GM18517 (cell line): ENCODE measurements at regions not wholly inside any gene's neighbourhood (a gene's known extent, or its start where the extent isn't known, plus 50 kb on each side); places are given as distances from the start of the nearest gene placed in this dataset.
"Not testable (repeated sequence)": the region's sequence is repeated elsewhere in the genome, so short reads cannot be mapped to it uniquely, and the experiment has no call there.

Source experiments
- ATAC-seq: cut with Tn5 transposase; IDR thresholded peaks from one replicate; pipeline ENCODE4 v1.9.1; 2021; ENCODE audit warnings: mild to moderate bottlenecking, moderate library complexity; ENCODE audit not compliant: unreplicated experiment

GRCh38 chr12:127158385-127159061 is 1108.4 kb upstream of the TMEM132C start:
- no peak for ATAC-seq

- no peak for ATAC-seq
Measured at GRCh38 chr12:127161466-127161865, 1105.5 kb upstream of the TMEM132C start.

- no peak for ATAC-seq
Measured at GRCh38 chr12:127162307-127162706, 1104.7 kb upstream of the TMEM132C start.

- no peak for ATAC-seq
Measured at GRCh38 chr12:127162902-127163301, 1104.1 kb upstream of the TMEM132C start.

- no peak for ATAC-seq
Measured at GRCh38 chr12:127165567-127166392, 1101.2 kb upstream of the TMEM132C start.

- ATAC-seq, result no peak
Measured at GRCh38 chr12:127169321-127170181, 1097.4 kb upstream of the TMEM132C start.

- no peak for ATAC-seq
Measured at GRCh38 chr12:127170226-127171180, 1096.5 kb upstream of the TMEM132C start.

- no peak for ATAC-seq
Measured at GRCh38 chr12:127172861-127173260, 1094.1 kb upstream of the TMEM132C start.

GRCh38 chr12:127173971-127174370 is 1093.0 kb upstream of the TMEM132C start:
- not testable (repeated sequence) for ATAC-seq

GRCh38 chr12:127174881-127175280 is 1092.1 kb upstream of the TMEM132C start:
- no peak for ATAC-seq

GRCh38 chr12:127175361-127175760 is 1091.6 kb upstream of the TMEM132C start:
- no peak for ATAC-seq

- ATAC-seq, result no peak
Measured at GRCh38 chr12:127176804-127177203, 1090.2 kb upstream of the TMEM132C start.

GRCh38 chr12:127178052-127178451 is 1088.9 kb upstream of the TMEM132C start:
- ATAC-seq, result no peak

- ATAC-seq, result no peak
Measured at GRCh38 chr12:127178463-127178862, 1088.5 kb upstream of the TMEM132C start.

GRCh38 chr12:127179176-127179575 is 1087.8 kb upstream of the TMEM132C start:
- no peak for ATAC-seq

- no peak for ATAC-seq
Measured at GRCh38 chr12:127182018-127182417, 1085.0 kb upstream of the TMEM132C start.

- ATAC-seq, result no peak
Measured at GRCh38 chr12:127189992-127190391, 1077.0 kb upstream of the TMEM132C start.

- ATAC-seq, result no peak
Measured at GRCh38 chr12:127191129-127191528, 1075.8 kb upstream of the TMEM132C start.

- ATAC-seq, result no peak
Measured at GRCh38 chr12:127192391-127192790, 1074.6 kb upstream of the TMEM132C start.

GRCh38 chr12:127193341-127193740 is 1073.6 kb upstream of the TMEM132C start:
- ATAC-seq, result no peak
